Naive thymus-derived CD4-positive, alpha-beta T cell (primary cell): ENCODE measurements at regions not wholly inside any gene's neighbourhood (a gene's known extent, or its start where the extent isn't known, plus 50 kb on each side); places are given as distances from the start of the nearest gene placed in this dataset.

Source experiments
- ATAC-seq: fragments of 150-1000 bp; cut with Tn5 transposase; 2 replicates; pipeline ENCODE4 v1.10.0; 2021; ENCODE audit warnings: mild to moderate bottlenecking, moderate library complexity
- CTCF ChIA-PET: fragments of 350-600 bp; sonication (Branson Sonifier 250); formaldehyde crosslinking; loops from one replicate; lab custom pipeline; 2021; ENCODE audit warnings: antibody characterized with exemption; lab: Charles Lee
- POLR2A ChIA-PET: fragments of 350-600 bp; sonication (Branson Sonifier 250); formaldehyde crosslinking; loops from one replicate; lab custom pipeline; 2021; ENCODE audit warnings: antibody characterized with exemption, inconsistent platforms; lab: Charles Lee
- DNase-seq, 9 donors: peaks; one replicate each; pipeline versions ENCODE4 v3.0.0 to v3.0.0-alpha.2; 2020 to 2022; ENCODE audit warnings: mixed read lengths in 1 of 9
- H3K27ac ChIP-seq: one replicate; pipeline ENCODE4 v1.7.0; 2013; ENCODE audit warnings: mild to moderate bottlenecking, low read depth, low read length, moderate library complexity
- H3K27me3 ChIP-seq, 2 donors: one replicate each; pipeline ENCODE4 v1.7.0; 2013; ENCODE audit warnings: low read length in 2 of 2, mild to moderate bottlenecking in 2 of 2, moderate library complexity in 2 of 2; ENCODE audit not compliant: control insufficient read depth in 2 of 2, insufficient read depth in 2 of 2
- H3K36me3 ChIP-seq, 3 experiments: 1 replicate in 2 of 3; 2 replicates in 1 of 3; pipeline ENCODE4 v1.7.0; 2013; ENCODE audit warnings: low read length in 3 of 3, mild to moderate bottlenecking in 3 of 3, moderate library complexity in 1 of 3; ENCODE audit not compliant: insufficient read depth in 3 of 3, control insufficient read depth in 2 of 3
- H3K4me1 ChIP-seq, 2 donors: one replicate each; pipeline ENCODE4 v1.7.0; 2013; ENCODE audit warnings: low read length in 2 of 2, mild to moderate bottlenecking in 2 of 2, moderate library complexity in 1 of 2; ENCODE audit not compliant: control insufficient read depth in 2 of 2, insufficient read depth in 2 of 2
- H3K4me3 ChIP-seq: 2 replicates; pipeline ENCODE4 v1.7.0; 2013; ENCODE audit warnings: mild to moderate bottlenecking, low read length
- H3K9me3 ChIP-seq, 3 experiments: 1 replicate in 2 of 3; 2 replicates in 1 of 3; pipeline ENCODE4 v1.7.0; 2013; ENCODE audit warnings: low read length in 3 of 3; ENCODE audit not compliant: control insufficient read depth in 2 of 3
- H3K27ac Mint-ChIP-seq, 9 donors: one replicate each; pipeline ENCODE4 v1.8.0; 2020 to 2022; ENCODE audit warnings: mixed read lengths in 9 of 9, mild to moderate bottlenecking in 8 of 9, moderate library complexity in 5 of 9, inconsistent platforms in 2 of 9
- H3K27me3 Mint-ChIP-seq, 5 donors: one replicate each; pipeline ENCODE4 v1.8.0; 2021 to 2022; ENCODE audit warnings: mixed read lengths in 5 of 5, mild to moderate bottlenecking in 1 of 5
- H3K36me3 Mint-ChIP-seq, 5 donors: one replicate each; pipeline ENCODE4 v1.8.0; 2020 to 2022; ENCODE audit warnings: mixed read lengths in 5 of 5, mild to moderate bottlenecking in 3 of 5, inconsistent platforms in 1 of 5
- H3K4me1 Mint-ChIP-seq, 7 donors: one replicate each; pipeline ENCODE4 v1.8.0; 2020 to 2022; ENCODE audit warnings: mixed read lengths in 7 of 7, mild to moderate bottlenecking in 3 of 7, inconsistent platforms in 1 of 7
- H3K4me3 Mint-ChIP-seq, 10 donors: one replicate each; pipeline ENCODE4 v1.8.0; 2020 to 2022; ENCODE audit warnings: mild to moderate bottlenecking in 10 of 10, mixed read lengths in 10 of 10, moderate library complexity in 6 of 10, inconsistent platforms in 2 of 10
- H3K9me3 Mint-ChIP-seq, 11 donors: one replicate each; pipeline ENCODE4 v1.8.0; 2020 to 2022; ENCODE audit warnings: mixed read lengths in 11 of 11, mild to moderate bottlenecking in 4 of 11, inconsistent platforms in 1 of 11, moderate library complexity in 1 of 11
- intact Hi-C, 2 donors: fragments of 100-400 bp; cut with micrococcal nuclease; formaldehyde crosslinking; loops; one replicate each; pipeline ENCODE4 v1.15.1; 2023

GRCh38 chr4:30856795-30857564, 136.8 kb downstream of the PCDH7 start:
- H3K4me3 ChIP-seq, result no peak overlapping the region
- Mint-ChIP-seq H3K4me3 (no peak overlapping the region), H3K27me3 (no peaks in the 10 kb centered on the region), H3K9me3 (peaks cover 0 to 7% (median 2%) of the 10 kb centered on the region in 11 donors), H3K27ac (no peak overlapping the region), H3K4me1 (no peaks in the 10 kb centered on the region), H3K36me3 (no peaks in the 10 kb centered on the region)
- no peaks in the 10 kb centered on the region for H3K9me3 ChIP-seq
- intact Hi-C loops, result no loop called here
- ChIA-PET POLR2A (no interaction called here), CTCF (no interaction called here)
- H3K36me3 ChIP-seq, result no peaks in the 10 kb centered on the region
- no peak overlapping the region for H3K27ac ChIP-seq
- no peaks in the 10 kb centered on the region for H3K27me3 ChIP-seq
- H3K4me1 ChIP-seq, result no peaks in the 10 kb centered on the region
- no peak for DNase-seq
- no peak for ATAC-seq

- H3K36me3 Mint-ChIP-seq, result no peaks in the 10 kb centered on the region
- H3K27me3 ChIP-seq, result no peaks in the 10 kb centered on the region
- POLR2A ChIA-PET, result no interaction called here
- no peaks in the 10 kb centered on the region for H3K27me3 Mint-ChIP-seq
- DNase-seq, result no peak
- H3K4me3 Mint-ChIP-seq, result no peak overlapping the region
- no peak overlapping the region for H3K27ac ChIP-seq
- CTCF ChIA-PET, result no interaction called here
- no peaks in the 10 kb centered on the region for H3K9me3 ChIP-seq
- H3K4me3 ChIP-seq, result no peak overlapping the region
- no peak overlapping the region for H3K27ac Mint-ChIP-seq
- H3K4me1 Mint-ChIP-seq, result no peaks in the 10 kb centered on the region
- peaks cover 0 to 11% (median 2%) of the 10 kb centered on the region in 11 donors for H3K9me3 Mint-ChIP-seq
- H3K4me1 ChIP-seq, result no peaks in the 10 kb centered on the region
- no peak for ATAC-seq
- no peaks in the 10 kb centered on the region for H3K36me3 ChIP-seq
- intact Hi-C loops, result no loop called here
Observed at GRCh38 chr4:30860978-30861377, 140.8 kb downstream of the PCDH7 start.

DNA sequence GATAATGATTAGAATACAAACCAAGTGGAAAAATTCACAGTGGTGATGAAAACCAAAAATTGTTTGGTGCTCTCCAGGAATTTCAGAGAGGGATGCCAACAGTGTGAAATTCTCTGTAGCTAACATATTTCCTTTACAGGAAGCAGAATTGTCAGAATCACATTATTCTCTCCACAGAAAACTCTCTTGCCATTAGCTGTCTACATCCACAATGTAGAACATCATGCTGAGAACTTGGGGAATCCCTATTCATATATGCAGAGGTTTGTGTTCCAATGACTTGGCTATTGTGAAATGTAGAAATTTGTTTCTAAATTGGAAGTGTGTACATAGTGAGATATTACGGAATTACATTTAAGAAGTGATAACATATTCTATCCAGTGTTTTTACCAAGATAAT, 142.0 kb downstream of the PCDH7 start:
- H3K27ac Mint-ChIP-seq, result no peak overlapping the region
- no peaks in the 10 kb centered on the region for H3K4me1 ChIP-seq
- no peak for DNase-seq
- peaks cover 0 to 11% (median 2%) of the 10 kb centered on the region in 11 donors for H3K9me3 Mint-ChIP-seq
- no peaks in the 10 kb centered on the region for H3K27me3 ChIP-seq
- no peaks in the 10 kb centered on the region for H3K4me1 Mint-ChIP-seq
- H3K36me3 ChIP-seq, result no peaks in the 10 kb centered on the region
- no peaks in the 10 kb centered on the region for H3K9me3 ChIP-seq
- no peak for ATAC-seq
- no peaks in the 10 kb centered on the region for H3K36me3 Mint-ChIP-seq
- ChIA-PET POLR2A (no interaction called here), CTCF (no interaction called here)
- intact Hi-C loops, result no loop called here
- H3K27ac ChIP-seq, result no peak overlapping the region
- H3K27me3 Mint-ChIP-seq, result no peaks in the 10 kb centered on the region
- H3K4me3 ChIP-seq, result no peak overlapping the region
- no peak overlapping the region for H3K4me3 Mint-ChIP-seq

- no peaks in the 10 kb centered on the region for H3K4me1 Mint-ChIP-seq
- no peak for ATAC-seq
- Histone ChIP-seq H3K4me1 (no peaks in the 10 kb centered on the region), H3K9me3 (no peaks in the 10 kb centered on the region), H3K36me3 (no peaks in the 10 kb centered on the region), H3K27ac (no peak overlapping the region), H3K4me3 (no peak overlapping the region), H3K27me3 (no peaks in the 10 kb centered on the region)
- H3K9me3 Mint-ChIP-seq, result peaks cover 0 to 11% (median 2%) of the 10 kb centered on the region in 11 donors
- CTCF ChIA-PET, result no interaction called here
- no peak for DNase-seq
- no peak overlapping the region for H3K27ac Mint-ChIP-seq
- POLR2A ChIA-PET, result no interaction called here
- no peak overlapping the region for H3K4me3 Mint-ChIP-seq
- H3K27me3 Mint-ChIP-seq, result no peaks in the 10 kb centered on the region
- H3K36me3 Mint-ChIP-seq, result no peaks in the 10 kb centered on the region
- intact Hi-C loops, result no loop called here
Observed at GRCh38 chr4:30863021-30863420, 142.9 kb downstream of the PCDH7 start.

DNA sequence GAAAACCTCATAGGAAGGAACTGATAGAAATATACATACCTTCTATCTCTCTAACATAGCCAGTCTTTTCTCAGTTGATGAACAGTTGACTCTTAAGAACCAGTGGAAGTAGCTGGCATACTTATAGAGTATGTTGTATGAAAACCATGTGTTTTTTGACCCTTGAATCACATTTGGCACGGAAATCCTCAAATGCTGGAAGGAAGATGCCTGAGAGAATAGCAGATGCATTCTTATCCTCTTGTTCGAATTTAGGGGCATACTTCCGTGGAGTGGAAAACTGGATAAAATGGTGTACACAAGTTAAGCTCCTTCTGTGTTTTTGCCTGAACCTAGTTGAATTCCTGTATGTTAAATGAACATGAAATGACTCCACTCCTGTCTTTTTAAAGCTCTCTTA, 145.5 kb downstream of the PCDH7 start:
- Mint-ChIP-seq H3K36me3 (no peaks in the 10 kb centered on the region), H3K4me3 (no peak overlapping the region), H3K9me3 (peaks cover under 1 to 9% (median 6%) of the 10 kb centered on the region in 11 donors), H3K4me1 (no peaks in the 10 kb centered on the region), H3K27me3 (no peaks in the 10 kb centered on the region), H3K27ac (no peak overlapping the region)
- H3K36me3 ChIP-seq, result no peaks in the 10 kb centered on the region
- no peak overlapping the region for H3K27ac ChIP-seq
- CTCF ChIA-PET, result no interaction called here
- ATAC-seq (no peak), DNase-seq (no peak)
- no peak overlapping the region for H3K4me3 ChIP-seq
- no peaks in the 10 kb centered on the region for H3K27me3 ChIP-seq
- POLR2A ChIA-PET, result interaction anchor here (0.7 kb wide), 1 partner anchor 16 kb away, joined by 3 read pairs; no protein-coding TSS in a partner anchor
- H3K9me3 ChIP-seq, result no peaks in the 10 kb centered on the region
- no peaks in the 10 kb centered on the region for H3K4me1 ChIP-seq
- intact Hi-C loops, result no loop called here

DNA sequence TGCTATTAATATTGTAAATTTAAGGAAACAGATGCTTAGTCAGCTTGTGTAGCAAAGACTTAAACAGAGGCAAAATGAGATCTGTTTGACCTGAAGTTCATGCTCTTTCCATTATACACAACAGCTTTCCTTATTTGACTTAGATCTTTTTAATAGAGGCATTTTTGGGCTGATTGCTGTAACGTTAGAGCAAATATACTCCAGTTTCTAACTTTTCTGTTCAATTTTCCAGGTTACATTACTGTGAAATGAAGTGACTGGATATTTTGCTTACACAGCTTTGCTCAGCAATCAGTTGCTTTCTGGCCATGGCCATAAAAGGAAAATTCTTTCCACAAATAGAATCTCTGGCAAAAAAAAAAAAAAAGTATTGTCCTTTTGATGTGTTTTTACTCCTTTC, 146.2 kb downstream of the PCDH7 start:
- ATAC-seq (no peak), DNase-seq (no peak)
- H3K4me3 Mint-ChIP-seq, result no peak overlapping the region
- Histone ChIP-seq H3K4me1 (no peaks in the 10 kb centered on the region), H3K36me3 (no peaks in the 10 kb centered on the region), H3K27ac (no peak overlapping the region), H3K27me3 (no peaks in the 10 kb centered on the region), H3K4me3 (no peak overlapping the region), H3K9me3 (no peaks in the 10 kb centered on the region)
- no peak overlapping the region for H3K27ac Mint-ChIP-seq
- POLR2A ChIA-PET, result interaction anchor here (0.7 kb wide), 2 partner anchors 16 to 17 kb away, joined by 3 to 4 read pairs; no protein-coding TSS in a partner anchor
- no peaks in the 10 kb centered on the region for H3K36me3 Mint-ChIP-seq
- H3K27me3 Mint-ChIP-seq, result no peaks in the 10 kb centered on the region
- CTCF ChIA-PET, result no interaction called here
- intact Hi-C loops, result no loop called here
- H3K9me3 Mint-ChIP-seq, result peaks cover 2 to 12% (median 6%) of the 10 kb centered on the region in 11 donors
- H3K4me1 Mint-ChIP-seq, result no peaks in the 10 kb centered on the region

DNA sequence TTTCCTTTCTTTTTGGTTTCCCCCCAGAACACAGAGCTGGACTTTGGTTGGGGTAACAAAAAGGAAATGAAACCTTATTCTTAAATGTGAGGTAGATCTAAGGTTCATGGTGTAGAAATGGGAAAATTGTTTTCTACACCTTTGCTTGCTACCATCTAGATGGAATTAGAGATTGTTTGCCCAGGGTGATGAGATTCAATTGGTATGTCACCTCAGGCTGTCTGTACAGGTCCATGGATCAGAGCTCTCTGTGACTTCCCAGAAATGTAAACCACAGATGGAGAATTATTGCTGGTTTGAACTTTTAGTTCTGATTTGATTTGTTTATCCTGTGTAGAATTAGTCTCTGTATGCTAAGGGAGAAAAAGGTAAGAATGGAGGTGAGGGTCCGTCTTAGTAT, 146.7 kb downstream of the PCDH7 start:
- Mint-ChIP-seq H3K27ac (no peak overlapping the region), H3K9me3 (peaks cover 2 to 13% (median 8%) of the 10 kb centered on the region in 11 donors), H3K4me3 (no peak overlapping the region), H3K4me1 (no peaks in the 10 kb centered on the region), H3K27me3 (no peaks in the 10 kb centered on the region), H3K36me3 (no peaks in the 10 kb centered on the region)
- no peaks in the 10 kb centered on the region for H3K27me3 ChIP-seq
- ChIA-PET CTCF (no interaction called here), POLR2A (interaction anchor here (0.7 kb wide), 1 partner anchor 17 kb away, joined by 4 read pairs; no protein-coding TSS in a partner anchor)
- no peak overlapping the region for H3K4me3 ChIP-seq
- H3K27ac ChIP-seq, result no peak overlapping the region
- intact Hi-C loops, result no loop called here
- no peaks in the 10 kb centered on the region for H3K4me1 ChIP-seq
- ATAC-seq (no peak), DNase-seq (no peak)
- no peaks in the 10 kb centered on the region for H3K9me3 ChIP-seq
- H3K36me3 ChIP-seq, result no peaks in the 10 kb centered on the region
